ENCODE measurements at regions not wholly inside any gene's neighbourhood (a gene's known extent, or its start where the extent isn't known, plus 50 kb on each side); places are given as distances from the start of the nearest gene placed in this dataset.
A peak's percentile ranks its signal among the peaks of the same experiment; 100 is the strongest.
"Not testable (repeated sequence)": the region's sequence is repeated elsewhere in the genome, so short reads cannot be mapped to it uniquely, and the experiment has no call there.

GRCh38 chrX:129361576-129361975 lies 161.7 kb downstream of the SMARCA1 start:
- Histone ChIP-seq H3K9ac (ENCODE audit: low read length) (no peak overlapping the region), H3F3A (ENCODE audit: insufficient read depth, low read length) (no peaks in the 10 kb centered on the region), H3K36me3 (ENCODE audit: insufficient read depth, low read length) (no peaks in the 10 kb centered on the region), H3K27ac (ENCODE audit: low read depth, low read length, poor library complexity, severe bottlenecking) (no peak overlapping the region), H3K4me2 (ENCODE audit: low read length) (no peak overlapping the region), H3K27me3 (ENCODE audit: insufficient read depth, low read length) (no peaks in the 10 kb centered on the region), H3K79me2 (ENCODE audit: insufficient read depth, low read length) (no peaks in the 10 kb centered on the region), H3K4me1 (ENCODE audit: insufficient read depth, low read length, severe bottlenecking) (no peaks in the 10 kb centered on the region), H4K20me1 (ENCODE audit: insufficient read depth, low read length) (no peaks in the 10 kb centered on the region), H3K9me3 (ENCODE audit: low read length) (no peaks in the 10 kb centered on the region), H2AFZ (ENCODE audit: low read length) (no peak overlapping the region), H3K4me3 (ENCODE audit: low read depth, low read length, poor library complexity, severe bottlenecking) (no peak overlapping the region), H3K9me2 (ENCODE audit: low read depth, low read length) (no peaks in the 10 kb centered on the region)
- TF ChIP-seq, protein P1, sequence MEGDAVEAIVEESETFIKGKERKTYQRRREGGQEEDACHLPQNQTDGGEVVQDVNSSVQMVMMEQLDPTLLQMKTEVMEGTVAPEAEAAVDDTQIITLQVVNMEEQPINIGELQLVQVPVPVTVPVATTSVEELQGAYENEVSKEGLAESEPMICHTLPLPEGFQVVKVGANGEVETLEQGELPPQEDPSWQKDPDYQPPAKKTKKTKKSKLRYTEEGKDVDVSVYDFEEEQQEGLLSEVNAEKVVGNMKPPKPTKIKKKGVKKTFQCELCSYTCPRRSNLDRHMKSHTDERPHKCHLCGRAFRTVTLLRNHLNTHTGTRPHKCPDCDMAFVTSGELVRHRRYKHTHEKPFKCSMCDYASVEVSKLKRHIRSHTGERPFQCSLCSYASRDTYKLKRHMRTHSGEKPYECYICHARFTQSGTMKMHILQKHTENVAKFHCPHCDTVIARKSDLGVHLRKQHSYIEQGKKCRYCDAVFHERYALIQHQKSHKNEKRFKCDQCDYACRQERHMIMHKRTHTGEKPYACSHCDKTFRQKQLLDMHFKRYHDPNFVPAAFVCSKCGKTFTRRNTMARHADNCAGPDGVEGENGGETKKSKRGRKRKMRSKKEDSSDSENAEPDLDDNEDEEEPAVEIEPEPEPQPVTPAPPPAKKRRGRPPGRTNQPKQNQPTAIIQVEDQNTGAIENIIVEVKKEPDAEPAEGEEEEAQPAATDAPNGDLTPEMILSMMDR (IDR thresholded peaks at IDR 0.05; ENCODE audit: low read length): no peak
- no peak for TF ChIP-seq EZH2 (IDR thresholded peaks at IDR 0.05; ENCODE audit: borderline replicate concordance, low read length)

DNA sequence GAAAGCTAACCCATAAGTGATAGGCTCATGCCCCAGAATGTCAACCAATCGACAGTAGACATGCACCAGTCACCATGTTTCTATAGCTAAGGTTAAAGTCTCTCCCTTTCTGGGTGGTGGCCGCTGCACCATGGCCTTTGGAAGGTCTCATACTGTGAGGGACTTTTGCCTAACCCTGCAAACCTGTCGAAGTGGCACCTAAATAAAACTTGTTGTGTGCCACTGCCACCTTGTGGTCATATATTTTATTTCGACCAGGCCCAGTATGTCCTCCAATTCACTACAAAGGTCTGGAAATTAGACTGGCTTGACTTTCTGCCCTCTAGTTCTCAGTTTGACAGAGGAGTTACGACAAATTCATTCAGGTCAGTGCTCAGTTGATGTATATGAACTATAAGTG lies 163.1 kb downstream of the SMARCA1 start:
- no peaks in the 10 kb centered on the region for H4K20me1 ChIP-seq (ENCODE audit: insufficient read depth, low read length)
- H3K79me2 ChIP-seq (ENCODE audit: insufficient read depth, low read length): no peaks in the 10 kb centered on the region
- no peaks in the 10 kb centered on the region for H3K27me3 ChIP-seq (ENCODE audit: insufficient read depth, low read length)
- H3K9me3 ChIP-seq (ENCODE audit: low read length): no peaks in the 10 kb centered on the region
- H3K9ac ChIP-seq (ENCODE audit: low read length): no peak overlapping the region
- H3K4me2 ChIP-seq (ENCODE audit: low read length): no peak overlapping the region
- H3K27ac ChIP-seq (ENCODE audit: low read depth, low read length, poor library complexity, severe bottlenecking): no peak overlapping the region
- no peaks in the 10 kb centered on the region for H3K4me1 ChIP-seq (ENCODE audit: insufficient read depth, low read length, severe bottlenecking)
- H3K9me2 ChIP-seq (ENCODE audit: low read depth, low read length): no peaks in the 10 kb centered on the region
- TF ChIP-seq, protein P1 (IDR thresholded peaks at IDR 0.05; ENCODE audit: low read length): peak; percentile 54; the same call in 1 of the 2 replicates
- TF ChIP-seq EZH2 (IDR thresholded peaks at IDR 0.05; ENCODE audit: borderline replicate concordance, low read length): no peak
- H3K4me3 ChIP-seq (ENCODE audit: low read depth, low read length, poor library complexity, severe bottlenecking): no peak overlapping the region
- H2AFZ ChIP-seq (ENCODE audit: low read length): no peak overlapping the region
- no peaks in the 10 kb centered on the region for H3K36me3 ChIP-seq (ENCODE audit: insufficient read depth, low read length)
- H3F3A ChIP-seq (ENCODE audit: insufficient read depth, low read length): no peaks in the 10 kb centered on the region

GRCh38 chrX:129359269-129359668 lies 164.0 kb downstream of the SMARCA1 start:
- TF ChIP-seq EZH2 (IDR thresholded peaks at IDR 0.05; ENCODE audit: borderline replicate concordance, low read length): no peak
- TF ChIP-seq, protein P1 (IDR thresholded peaks at IDR 0.05; ENCODE audit: low read length): no peak
- Histone ChIP-seq H3K4me1 (ENCODE audit: insufficient read depth, low read length, severe bottlenecking) (no peaks in the 10 kb centered on the region), H3K79me2 (ENCODE audit: insufficient read depth, low read length) (no peaks in the 10 kb centered on the region)

GRCh38 chrX:129357428-129357827 lies 165.9 kb downstream of the SMARCA1 start:
- H3K27ac ChIP-seq (ENCODE audit: low read depth, low read length, poor library complexity, severe bottlenecking); H3F3A ChIP-seq (ENCODE audit: insufficient read depth, low read length); H3K9me2 ChIP-seq (ENCODE audit: low read depth, low read length); H4K20me1 ChIP-seq (ENCODE audit: insufficient read depth, low read length); H3K4me2 ChIP-seq (ENCODE audit: low read length); H3K27me3 ChIP-seq (ENCODE audit: insufficient read depth, low read length); H3K36me3 ChIP-seq (ENCODE audit: insufficient read depth, low read length); H3K4me3 ChIP-seq (ENCODE audit: low read depth, low read length, poor library complexity, severe bottlenecking); H3K4me1 ChIP-seq (ENCODE audit: insufficient read depth, low read length, severe bottlenecking); H2AFZ ChIP-seq (ENCODE audit: low read length); H3K9me3 ChIP-seq (ENCODE audit: low read length); H3K9ac ChIP-seq (ENCODE audit: low read length); H3K79me2 ChIP-seq (ENCODE audit: insufficient read depth, low read length): not testable (repeated sequence)

More at GRCh38 chrX:129359269-129359668, 164.0 kb downstream of the SMARCA1 start:
- Histone ChIP-seq H3K36me3 (ENCODE audit: insufficient read depth, low read length) (no peaks in the 10 kb centered on the region), H3K9ac (ENCODE audit: low read length) (no peak overlapping the region), H3K27me3 (ENCODE audit: insufficient read depth, low read length) (no peaks in the 10 kb centered on the region), H3K9me3 (ENCODE audit: low read length) (no peaks in the 10 kb centered on the region), H2AFZ (ENCODE audit: low read length) (no peak overlapping the region), H3K27ac (ENCODE audit: low read depth, low read length, poor library complexity, severe bottlenecking) (no peak overlapping the region), H3K9me2 (ENCODE audit: low read depth, low read length) (no peaks in the 10 kb centered on the region), H4K20me1 (ENCODE audit: insufficient read depth, low read length) (no peaks in the 10 kb centered on the region), H3K4me3 (ENCODE audit: low read depth, low read length, poor library complexity, severe bottlenecking) (no peak overlapping the region), H3F3A (ENCODE audit: insufficient read depth, low read length) (no peaks in the 10 kb centered on the region), H3K4me2 (ENCODE audit: low read length) (no peak overlapping the region)

All from OCI-LY1 (cell line).